Naive B cell (primary cell): ENCODE measurements at regions not wholly inside any gene's neighbourhood (a gene's known extent, or its start where the extent isn't known, plus 50 kb on each side); places are given as distances from the start of the nearest gene placed in this dataset.

Experiments
- ATAC-seq, 2 donors: fragments of 150-1000 bp; cut with Tn5 transposase; 2 replicates each; pipeline ENCODE4 v1.10.0; 2021; ENCODE audit warnings: low read depth in 2 of 2, mild to moderate bottlenecking in 2 of 2, moderate library complexity in 2 of 2
- DNase-seq: peaks from one replicate; pipeline ENCODE4 v3.0.0; 2022
- H3K27ac Mint-ChIP-seq, 6 donors: one replicate each; pipeline ENCODE4 v1.8.0; 2020 to 2022; ENCODE audit warnings: mild to moderate bottlenecking in 6 of 6, mixed read lengths in 6 of 6, moderate library complexity in 5 of 6, inconsistent platforms in 2 of 6
- H3K27me3 Mint-ChIP-seq, 3 donors: one replicate each; pipeline ENCODE4 v1.8.0; 2021 to 2022; ENCODE audit warnings: mixed read lengths in 3 of 3, mild to moderate bottlenecking in 1 of 3
- H3K36me3 Mint-ChIP-seq, 2 donors: one replicate each; pipeline ENCODE4 v1.8.0; 2020 to 2022; ENCODE audit warnings: mixed read lengths in 2 of 2, inconsistent platforms in 1 of 2, mild to moderate bottlenecking in 1 of 2
- H3K4me1 Mint-ChIP-seq, 3 donors: one replicate each; pipeline ENCODE4 v1.8.0; 2020 to 2022; ENCODE audit warnings: mixed read lengths in 3 of 3, inconsistent platforms in 1 of 3, mild to moderate bottlenecking in 1 of 3, moderate library complexity in 1 of 3
- H3K4me3 Mint-ChIP-seq, 8 donors: one replicate each; pipeline ENCODE4 v1.8.0; 2020 to 2022; ENCODE audit warnings: mild to moderate bottlenecking in 8 of 8, mixed read lengths in 8 of 8, moderate library complexity in 8 of 8, inconsistent platforms in 2 of 8
- H3K9me3 Mint-ChIP-seq, 7 donors: one replicate each; pipeline ENCODE4 v1.8.0; 2020 to 2022; ENCODE audit warnings: mixed read lengths in 7 of 7, mild to moderate bottlenecking in 5 of 7, inconsistent platforms in 2 of 7, moderate library complexity in 1 of 7

DNA sequence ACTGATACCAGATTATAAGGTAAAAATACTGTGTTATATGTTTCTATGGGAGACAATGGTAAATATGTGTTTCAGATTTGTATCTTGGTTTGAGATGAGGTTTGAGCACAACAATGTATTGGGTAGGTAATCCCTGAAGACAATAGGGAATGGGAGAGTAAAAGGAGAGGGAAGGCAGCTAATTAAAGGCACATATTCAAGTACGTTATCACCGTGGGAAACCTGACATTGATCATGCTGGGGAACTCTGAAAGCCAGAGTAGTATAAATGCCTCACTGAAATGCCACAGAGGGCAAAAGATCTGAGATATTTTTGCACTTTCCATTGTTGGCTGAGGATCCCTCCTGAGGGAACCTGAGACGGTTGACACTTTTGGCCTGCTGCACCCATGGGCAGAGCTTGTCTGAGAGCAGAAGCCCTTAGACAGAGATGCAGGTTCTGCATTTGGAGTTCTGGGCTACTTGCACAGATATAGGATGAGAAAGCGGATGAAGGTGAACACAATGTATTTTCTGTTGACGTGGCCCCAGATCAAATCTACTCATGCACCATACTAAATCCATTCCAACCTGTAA, 506.7 kb downstream of the PCDH18 start:
- Mint-ChIP-seq H3K27me3 (no peaks in the 10 kb centered on the region), H3K36me3 (no peaks in the 10 kb centered on the region), H3K4me3 (no peak overlapping the region), H3K27ac (no peak overlapping the region), H3K9me3 (peaks cover 0 to 8% (median 2%) of the 10 kb centered on the region in 7 donors), H3K4me1 (no peaks in the 10 kb centered on the region)
- no peak for ATAC-seq
- DNase-seq, result no peak

DNA sequence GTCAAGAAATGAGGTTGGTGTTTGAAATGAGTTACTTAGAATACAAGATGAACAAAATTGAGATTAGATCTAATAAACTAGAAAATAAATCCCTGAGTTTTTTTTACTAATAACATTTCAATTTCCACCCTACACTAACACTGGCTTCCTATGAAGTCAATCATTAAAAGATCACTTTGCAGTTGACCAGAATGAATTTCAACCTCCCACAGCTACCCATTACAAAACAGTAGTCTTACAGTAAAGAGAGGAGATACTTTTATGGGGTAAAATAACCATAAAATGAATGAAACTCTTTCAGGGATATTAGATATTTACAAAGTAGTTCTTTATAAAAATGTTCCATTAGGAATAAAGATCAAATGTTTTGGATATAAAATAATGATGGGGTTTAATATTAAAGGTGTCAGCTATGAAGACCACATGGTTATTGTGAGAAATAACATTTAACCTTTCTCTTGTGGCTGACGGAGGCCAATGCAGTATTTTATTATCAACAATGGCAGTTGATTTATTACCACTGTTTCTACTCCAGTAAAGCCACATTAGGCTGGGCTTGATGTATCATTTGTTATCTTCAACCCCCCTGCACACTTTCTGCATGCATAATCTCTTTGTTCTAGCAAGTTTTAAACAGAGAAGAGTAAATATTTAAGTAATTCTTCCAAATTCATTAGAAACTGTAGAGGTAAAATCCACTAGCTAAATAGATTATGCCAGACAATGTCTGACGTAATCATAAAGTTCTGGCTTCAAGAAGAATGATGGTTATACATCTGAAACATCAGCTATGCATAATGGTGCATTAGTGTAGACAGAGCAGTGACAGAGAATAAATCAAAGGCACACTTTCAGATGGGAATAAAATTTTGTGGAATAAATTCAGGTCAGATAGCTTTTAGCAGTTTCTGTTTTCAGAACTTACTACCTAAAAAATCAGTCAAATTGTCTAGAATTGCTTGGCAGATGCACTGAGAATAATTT, 516.6 kb downstream of the PCDH18 start:
- no peaks in the 10 kb centered on the region for H3K27me3 Mint-ChIP-seq

DNA sequence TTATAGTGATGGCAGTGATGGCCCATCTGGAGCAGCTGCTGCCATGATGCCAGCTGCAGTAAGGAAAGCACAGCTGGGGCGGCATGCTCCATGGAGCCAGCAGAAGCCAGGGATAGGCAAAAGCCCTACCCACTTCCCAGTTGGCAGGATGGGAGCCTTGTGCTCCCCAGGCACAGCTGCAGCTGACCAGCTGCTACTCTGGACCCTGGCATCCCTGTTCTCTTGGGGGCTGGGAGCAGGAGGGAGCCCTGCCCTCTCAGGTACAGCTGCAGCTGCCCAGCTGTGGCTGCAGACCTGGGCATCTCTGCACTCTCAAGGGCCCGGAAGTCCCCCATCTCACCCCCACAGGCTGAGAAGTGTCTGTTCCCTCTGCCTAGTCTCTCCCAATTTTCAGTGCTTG, 531.9 kb downstream of the PCDH18 start:
- Mint-ChIP-seq H3K4me3 (no peak overlapping the region), H3K9me3 (peaks cover 0 to 11% (median 5%) of the 10 kb centered on the region in 7 donors), H3K27me3 (no peaks in the 10 kb centered on the region), H3K27ac (no peak overlapping the region), H3K36me3 (no peaks in the 10 kb centered on the region), H3K4me1 (no peaks in the 10 kb centered on the region)
- no peak for DNase-seq
- no peak for ATAC-seq

More for the DNA sequence above, 516.6 kb downstream of the PCDH18 start:
- H3K36me3 Mint-ChIP-seq, result no peaks in the 10 kb centered on the region
- no peak overlapping the region for H3K27ac Mint-ChIP-seq
- no peaks in the 10 kb centered on the region for H3K4me1 Mint-ChIP-seq
- no peak for ATAC-seq
- no peak for DNase-seq
- peaks cover 0 to 2% (median 0%) of the 10 kb centered on the region in 7 donors for H3K9me3 Mint-ChIP-seq
- H3K4me3 Mint-ChIP-seq, result no peak overlapping the region

- DNase-seq (no peak), ATAC-seq (no peak)
- Mint-ChIP-seq H3K27me3 (no peaks in the 10 kb centered on the region), H3K9me3 (peaks cover 0 to 9% (median 4%) of the 10 kb centered on the region in 7 donors), H3K27ac (no peak overlapping the region), H3K4me3 (no peak overlapping the region), H3K4me1 (no peaks in the 10 kb centered on the region), H3K36me3 (no peaks in the 10 kb centered on the region)
Measured at GRCh38 chr4:136992032-136992431, 540.3 kb downstream of the PCDH18 start.

DNA sequence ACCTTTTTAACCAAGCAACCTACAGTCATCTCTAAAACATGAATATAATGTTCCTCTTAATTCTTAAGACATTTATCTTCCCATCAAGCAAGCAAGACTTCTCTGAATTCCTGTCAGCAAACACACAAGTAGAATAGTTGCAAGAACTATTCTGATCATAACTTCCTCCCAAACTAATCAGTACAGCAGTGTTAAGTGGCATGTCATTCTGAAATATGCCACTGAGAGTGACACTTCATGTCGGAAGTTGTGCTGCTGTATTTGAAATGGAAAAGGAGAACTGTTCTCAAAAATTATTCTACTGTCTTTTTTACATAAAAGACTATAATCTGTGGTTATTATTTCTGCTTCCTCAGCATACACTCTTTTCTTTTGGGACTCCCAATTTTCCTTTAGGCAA, 546.6 kb downstream of the PCDH18 start:
- Mint-ChIP-seq H3K9me3 (peaks cover 0 to 4% (median 0%) of the 10 kb centered on the region in 7 donors), H3K27ac (no peak overlapping the region), H3K27me3 (no peaks in the 10 kb centered on the region), H3K4me1 (no peaks in the 10 kb centered on the region), H3K4me3 (no peak overlapping the region), H3K36me3 (no peaks in the 10 kb centered on the region)
- DNase-seq (no peak), ATAC-seq (no peak)

DNA sequence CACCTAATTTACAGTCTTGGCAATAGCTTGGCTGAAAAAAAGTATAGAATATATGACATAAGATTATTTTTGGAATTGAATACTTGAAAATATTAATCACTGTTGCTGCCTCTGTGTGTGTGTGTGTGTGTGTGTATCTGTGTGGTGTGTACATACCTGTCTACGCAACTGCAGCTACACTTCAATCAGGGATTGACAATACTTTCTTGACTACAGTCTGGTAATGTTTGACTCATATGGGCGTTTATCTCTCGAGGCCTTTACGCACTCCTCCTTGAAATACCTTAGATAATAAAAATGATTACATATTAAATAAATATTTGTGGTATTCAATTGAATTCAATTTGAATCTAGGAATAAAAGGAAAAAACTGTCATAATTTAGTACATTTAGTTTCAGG, 565.2 kb downstream of the PCDH18 start:
- Mint-ChIP-seq H3K27me3 (no peaks in the 10 kb centered on the region), H3K27ac (no peak overlapping the region), H3K4me3 (no peak overlapping the region), H3K36me3 (no peaks in the 10 kb centered on the region), H3K9me3 (peaks cover 0 to 8% (median 0%) of the 10 kb centered on the region in 7 donors), H3K4me1 (no peaks in the 10 kb centered on the region)
- DNase-seq (no peak), ATAC-seq (no peak)

GRCh38 chr4:136965478-136965877, 566.8 kb downstream of the PCDH18 start:
- no peaks in the 10 kb centered on the region for H3K4me1 Mint-ChIP-seq

DNA sequence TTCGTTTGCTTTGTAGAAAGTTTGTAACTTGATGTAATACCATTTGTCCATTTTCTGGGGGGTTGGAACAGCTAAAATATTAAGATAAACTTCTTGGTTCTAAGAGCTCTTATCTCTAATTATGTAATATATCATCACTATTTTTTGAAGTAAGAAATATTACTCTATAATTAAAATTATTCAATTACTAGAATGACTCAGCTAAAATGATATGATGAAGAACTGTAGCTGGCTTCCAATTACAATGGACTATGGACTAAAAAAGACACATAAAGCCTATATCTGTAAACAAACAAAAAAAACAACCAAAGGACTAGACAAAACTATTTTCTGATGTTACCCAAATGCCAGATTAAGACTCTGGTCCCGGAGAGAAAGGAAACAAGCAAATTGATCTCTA, 569.4 kb downstream of the PCDH18 start:
- Mint-ChIP-seq H3K9me3 (no peaks in the 10 kb centered on the region), H3K27ac (no peak overlapping the region), H3K4me1 (no peaks in the 10 kb centered on the region), H3K27me3 (no peaks in the 10 kb centered on the region), H3K36me3 (no peaks in the 10 kb centered on the region), H3K4me3 (no peak overlapping the region)
- DNase-seq, result no peak
- ATAC-seq, result no peak

More at GRCh38 chr4:136965478-136965877, 566.8 kb downstream of the PCDH18 start:
- Mint-ChIP-seq H3K27ac (no peak overlapping the region), H3K27me3 (no peaks in the 10 kb centered on the region), H3K9me3 (peaks cover 0 to 3% (median 0%) of the 10 kb centered on the region in 7 donors), H3K36me3 (no peaks in the 10 kb centered on the region), H3K4me3 (no peak overlapping the region)
- no peak for DNase-seq
- no peak for ATAC-seq

DNA sequence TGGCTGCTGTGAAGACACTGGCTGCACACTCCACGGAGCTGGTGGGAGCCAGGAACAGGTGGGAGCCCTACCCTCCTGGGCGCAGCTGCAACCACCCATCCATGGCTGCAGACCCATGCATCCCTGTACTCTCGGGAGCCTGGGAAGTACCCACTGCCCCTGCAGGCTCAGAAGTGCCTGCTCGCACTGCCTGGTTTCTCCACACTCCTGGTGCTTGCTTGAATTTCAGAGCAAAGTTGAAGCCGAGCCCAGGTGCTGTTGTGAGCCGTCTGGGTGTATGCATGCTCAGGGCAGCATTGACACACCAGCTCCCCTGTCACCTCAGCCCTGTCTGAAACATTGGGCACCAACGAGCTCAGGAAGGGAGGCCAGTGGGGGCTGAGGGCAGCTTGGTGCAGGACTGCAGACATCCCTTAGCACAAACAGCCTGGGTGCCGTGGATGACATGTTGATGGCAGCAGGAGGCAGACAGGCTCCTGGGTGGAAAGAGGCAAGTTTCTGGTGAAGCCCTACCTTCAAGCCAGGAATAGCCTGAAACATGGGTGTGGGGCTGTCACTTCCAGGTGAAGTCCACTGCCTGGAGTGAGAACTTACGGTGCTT, 585.9 kb downstream of the PCDH18 start:
- no peaks in the 10 kb centered on the region for H3K27me3 Mint-ChIP-seq
- H3K4me1 Mint-ChIP-seq, result no peaks in the 10 kb centered on the region
- DNase-seq (no peak), ATAC-seq (no peak)
- H3K36me3 Mint-ChIP-seq, result no peaks in the 10 kb centered on the region
- H3K9me3 Mint-ChIP-seq, result peaks cover 0 to 7% (median 5%) of the 10 kb centered on the region in 7 donors
- H3K27ac Mint-ChIP-seq, result no peak overlapping the region
- H3K4me3 Mint-ChIP-seq, result no peak overlapping the region

DNA sequence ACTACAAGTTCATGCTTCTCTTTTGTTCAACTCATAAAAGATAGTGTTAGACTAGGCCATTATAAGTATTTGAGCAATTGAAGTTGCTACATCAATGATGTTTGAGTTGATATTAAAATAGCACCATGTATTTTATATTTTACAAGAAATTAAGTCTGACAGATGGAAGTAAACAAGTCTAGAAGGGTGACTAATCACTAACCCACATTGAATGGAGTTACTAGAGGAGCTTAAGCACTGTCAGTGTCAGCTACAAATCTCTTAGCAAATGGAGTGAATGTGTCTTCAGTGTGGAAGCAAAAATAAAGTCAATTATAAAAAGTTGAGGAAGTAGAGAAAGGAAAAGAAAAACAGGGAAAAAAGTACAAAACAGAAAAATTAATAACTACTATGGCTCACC, 592.5 kb downstream of the PCDH18 start:
- no peaks in the 10 kb centered on the region for H3K27me3 Mint-ChIP-seq
- peaks cover 0 to 3% (median 0%) of the 10 kb centered on the region in 7 donors for H3K9me3 Mint-ChIP-seq
- no peak for ATAC-seq
- DNase-seq, result no peak
- H3K4me1 Mint-ChIP-seq, result no peaks in the 10 kb centered on the region
- no peaks in the 10 kb centered on the region for H3K36me3 Mint-ChIP-seq
- H3K27ac Mint-ChIP-seq, result no peak overlapping the region
- no peak overlapping the region for H3K4me3 Mint-ChIP-seq

GRCh38 chr4:136935871-136936270, 596.4 kb downstream of the PCDH18 start:
- no peaks in the 10 kb centered on the region for H3K27me3 Mint-ChIP-seq
- DNase-seq, result no peak
- H3K27ac Mint-ChIP-seq, result no peak overlapping the region
- ATAC-seq, result no peak
- H3K4me1 Mint-ChIP-seq, result no peaks in the 10 kb centered on the region
- H3K4me3 Mint-ChIP-seq, result no peak overlapping the region
- H3K36me3 Mint-ChIP-seq, result no peaks in the 10 kb centered on the region
- peaks cover 0 to 4% (median 0%) of the 10 kb centered on the region in 7 donors for H3K9me3 Mint-ChIP-seq

DNA sequence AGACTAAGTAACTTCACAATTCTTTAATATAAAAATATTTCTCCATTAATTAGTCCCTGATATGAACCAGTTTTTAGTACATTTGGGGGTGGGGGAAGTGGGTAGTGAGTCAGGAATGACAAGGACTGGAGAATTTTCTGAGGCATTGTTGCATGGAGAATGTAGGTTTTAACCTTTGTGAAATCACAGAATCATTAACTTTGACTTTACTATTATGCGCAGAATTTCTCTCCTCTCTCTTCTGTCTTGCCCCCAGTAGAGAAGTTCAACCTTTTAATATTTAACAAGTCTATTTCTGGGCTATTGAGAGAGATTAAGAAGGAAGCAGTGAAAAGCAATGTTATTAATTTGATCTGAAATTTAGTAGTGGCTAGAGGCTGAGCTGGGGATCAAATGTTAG, 597.0 kb downstream of the PCDH18 start:
- Mint-ChIP-seq H3K27ac (no peak overlapping the region), H3K4me1 (no peaks in the 10 kb centered on the region), H3K27me3 (no peaks in the 10 kb centered on the region), H3K36me3 (no peaks in the 10 kb centered on the region), H3K9me3 (peaks cover 0 to 4% (median 0%) of the 10 kb centered on the region in 7 donors), H3K4me3 (no peak overlapping the region)
- DNase-seq (no peak), ATAC-seq (no peak)

DNA sequence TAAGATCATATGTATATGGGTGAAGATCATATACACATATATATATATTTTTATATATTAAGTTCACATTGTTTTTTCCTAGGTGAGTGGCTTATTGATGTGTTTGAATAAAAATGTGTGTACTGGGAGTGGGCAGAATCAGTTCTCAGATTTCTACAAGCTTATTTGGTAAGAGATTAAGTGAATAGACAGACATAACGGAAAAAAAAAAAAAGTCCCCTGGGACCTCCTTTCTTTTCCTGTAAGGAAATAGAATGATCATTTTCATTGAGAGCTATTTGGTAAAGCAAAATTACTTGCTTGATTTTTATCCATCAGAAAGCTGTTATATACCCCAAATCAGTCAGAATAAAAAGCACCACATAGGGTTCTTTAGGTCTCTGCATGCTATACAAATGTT, 597.7 kb downstream of the PCDH18 start:
- DNase-seq (no peak), ATAC-seq (no peak)
- H3K36me3 Mint-ChIP-seq, result no peaks in the 10 kb centered on the region
- H3K27me3 Mint-ChIP-seq, result no peaks in the 10 kb centered on the region
- H3K27ac Mint-ChIP-seq, result no peak overlapping the region
- no peaks in the 10 kb centered on the region for H3K4me1 Mint-ChIP-seq
- H3K4me3 Mint-ChIP-seq, result no peak overlapping the region
- peaks cover 0 to 5% (median 3%) of the 10 kb centered on the region in 7 donors for H3K9me3 Mint-ChIP-seq

GRCh38 chr4:136931781-136932180, 600.5 kb downstream of the PCDH18 start:
- DNase-seq (no peak), ATAC-seq (no peak)
- Mint-ChIP-seq H3K27ac (no peak overlapping the region), H3K27me3 (no peaks in the 10 kb centered on the region), H3K4me1 (no peaks in the 10 kb centered on the region), H3K36me3 (no peaks in the 10 kb centered on the region), H3K9me3 (peaks cover 0 to 10% (median 5%) of the 10 kb centered on the region in 7 donors), H3K4me3 (no peak overlapping the region)
